Right renal cortex interstitium (tissue), 3 donors: ENCODE measurements at regions not wholly inside any gene's neighbourhood (a gene's known extent, or its start where the extent isn't known, plus 50 kb on each side); places are given as distances from the start of the nearest gene placed in this dataset.

Source experiments
- DNase-seq, 3 donors: peaks; one replicate each; pipeline ENCODE4 v3.0.0-alpha.2; 2013; ENCODE audit warnings: low read depth in 3 of 3, low spot score in 2 of 3

- DNase-seq = no peak
Observed at GRCh38 chr12:24325331-24325730, 375.9 kb upstream of the SOX5 start.

- peak in 1 of 3 donors; percentile 6 for DNase-seq
Observed at GRCh38 chr12:24307716-24308335, 358.4 kb upstream of the SOX5 start.

DNA sequence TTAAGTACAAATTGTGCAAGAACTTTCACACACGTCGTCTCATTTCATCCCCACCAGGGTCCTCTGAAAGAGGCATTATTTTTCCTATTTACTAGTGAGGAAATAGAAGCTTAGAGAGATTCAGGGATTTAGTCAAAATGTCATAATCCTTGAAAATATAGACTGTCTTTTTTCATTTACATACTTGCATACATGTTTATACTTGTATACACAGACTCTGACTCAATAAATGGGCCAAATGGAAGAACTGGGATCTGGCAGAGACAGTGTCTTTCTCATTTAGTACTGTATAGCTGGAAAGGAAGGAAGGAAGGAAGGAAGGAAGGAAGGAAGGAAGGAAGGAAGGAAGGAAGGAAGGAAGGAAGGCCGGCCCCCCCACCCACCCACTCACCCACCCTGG, 357.7 kb upstream of the SOX5 start:
- no peak for DNase-seq

- DNase-seq = no peak
Observed at GRCh38 chr12:24306001-24306400, 356.5 kb upstream of the SOX5 start.

DNA sequence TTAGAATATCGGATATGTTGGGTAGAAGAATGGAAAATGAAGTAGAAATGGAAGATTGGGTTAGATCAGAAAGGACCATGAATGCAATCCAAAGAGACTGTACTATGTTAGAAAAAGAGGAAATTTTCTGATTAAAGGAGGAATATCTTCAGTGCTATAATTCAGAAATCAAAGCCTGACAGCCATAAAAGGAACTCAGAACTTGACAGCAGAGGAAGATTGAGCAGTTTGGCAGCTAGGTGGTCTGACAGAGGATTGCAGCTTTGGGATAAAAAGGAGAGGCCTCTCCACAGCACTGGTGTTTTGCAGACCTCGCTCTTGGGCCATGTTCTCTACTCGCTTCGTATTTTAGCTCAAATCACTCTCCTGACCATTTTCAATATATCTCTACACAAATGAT, 354.8 kb upstream of the SOX5 start:
- no peak for DNase-seq

- DNase-seq = no peak
Observed at GRCh38 chr12:24302708-24303107, 353.2 kb upstream of the SOX5 start.

GRCh38 chr12:24297516-24297915, 348.0 kb upstream of the SOX5 start:
- no peak for DNase-seq

DNA sequence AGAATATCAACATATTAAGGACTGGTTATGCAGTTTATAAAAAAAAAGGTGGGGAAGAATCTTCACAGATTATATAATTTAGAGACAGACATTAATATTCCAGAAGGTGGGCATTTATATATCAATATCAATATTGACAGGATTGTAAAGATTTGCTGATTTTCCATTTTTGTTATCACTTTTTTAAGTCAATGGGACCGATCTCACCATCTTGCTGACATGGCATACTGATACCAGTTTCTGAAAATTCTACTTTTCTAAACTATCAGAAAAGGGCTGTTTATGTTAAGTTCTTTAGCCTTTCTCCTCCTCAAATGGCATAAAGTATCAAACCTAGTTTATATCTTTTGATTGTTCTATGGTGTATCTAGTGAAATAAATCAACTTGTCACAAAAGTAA, 344.1 kb upstream of the SOX5 start:
- DNase-seq = no peak

DNA sequence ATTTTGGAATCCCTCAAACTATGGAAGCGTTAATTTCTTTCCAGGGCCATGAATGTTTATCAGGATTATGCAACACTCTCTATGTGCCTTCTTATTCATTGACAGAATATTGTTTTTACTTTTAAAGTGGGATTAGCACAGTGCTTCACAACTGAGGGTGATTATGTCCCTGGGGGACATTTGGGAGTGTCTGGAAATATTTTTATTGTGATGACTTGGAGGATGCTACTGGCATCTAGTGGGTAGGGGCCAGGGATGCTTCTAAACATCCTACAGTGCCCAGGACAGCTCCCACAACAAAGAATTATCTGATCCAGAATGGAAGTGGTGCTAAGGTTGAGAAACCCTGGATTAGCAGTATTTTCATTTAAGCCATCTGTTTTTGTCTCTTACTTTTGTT, 338.5 kb upstream of the SOX5 start:
- DNase-seq = no peak

- no peak for DNase-seq
Observed at GRCh38 chr12:24285448-24285847, 336.0 kb upstream of the SOX5 start.

- DNase-seq = no peak
Observed at GRCh38 chr12:24281341-24281740, 331.9 kb upstream of the SOX5 start.

GRCh38 chr12:24280056-24280842, 330.8 kb upstream of the SOX5 start:
- DNase-seq = no peak

DNA sequence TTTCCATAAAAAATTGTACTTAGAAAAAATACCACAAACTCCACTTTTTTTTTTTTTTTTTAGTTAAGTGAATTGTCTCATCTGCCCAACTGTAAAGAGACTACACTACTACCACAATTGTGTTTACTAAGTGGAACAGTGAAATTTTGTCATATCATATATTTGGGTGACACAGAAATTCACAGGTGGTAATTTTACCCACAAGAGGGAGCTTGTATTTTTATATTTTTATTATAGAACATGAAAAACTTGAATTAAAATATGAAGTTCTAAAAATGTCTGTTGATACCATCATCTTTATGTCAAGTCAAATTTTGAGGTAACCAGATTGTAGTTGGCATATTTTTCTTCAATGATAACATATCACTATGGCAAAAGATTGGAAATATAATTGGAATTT, 329.4 kb upstream of the SOX5 start:
- no peak for DNase-seq

DNA sequence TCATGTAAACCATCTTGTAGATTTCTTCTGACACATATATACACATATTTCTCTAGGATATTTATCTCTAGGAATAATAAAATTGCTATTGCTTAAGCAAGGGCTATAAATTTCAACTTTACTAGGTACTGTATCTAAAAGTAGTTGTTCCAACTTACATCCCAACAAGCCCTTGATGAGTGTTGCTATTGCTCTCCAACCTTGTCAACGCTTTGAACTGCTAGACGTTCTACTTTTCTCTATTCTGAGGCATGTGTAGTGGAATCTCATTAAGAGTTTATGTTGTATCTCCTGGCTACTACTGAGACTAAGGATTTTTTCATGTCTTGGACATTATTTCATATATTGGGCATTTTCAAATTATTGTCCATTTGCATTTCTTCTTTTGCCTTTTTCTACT, 321.5 kb upstream of the SOX5 start:
- no peak for DNase-seq

DNA sequence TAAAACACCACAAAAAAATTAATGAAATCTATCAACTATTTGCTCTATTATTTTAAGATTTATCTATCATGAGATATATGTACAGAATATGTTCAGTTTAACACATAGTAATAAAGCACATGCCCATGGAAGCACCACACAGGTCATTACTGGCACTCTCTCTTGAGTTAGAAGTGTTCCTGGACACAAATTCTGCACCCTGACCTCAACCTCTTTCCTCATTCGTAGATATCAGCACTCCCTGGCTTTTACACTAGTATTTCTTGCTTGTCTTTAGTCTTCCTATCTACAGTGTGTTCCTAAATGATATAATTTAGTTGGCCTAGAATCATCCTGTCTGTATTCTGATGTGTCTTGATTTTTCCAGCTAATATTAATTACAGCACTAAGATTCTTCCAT, 321.0 kb upstream of the SOX5 start:
- DNase-seq = no peak

GRCh38 chr12:24268663-24269186, 319.3 kb upstream of the SOX5 start:
- no peak for DNase-seq

DNA sequence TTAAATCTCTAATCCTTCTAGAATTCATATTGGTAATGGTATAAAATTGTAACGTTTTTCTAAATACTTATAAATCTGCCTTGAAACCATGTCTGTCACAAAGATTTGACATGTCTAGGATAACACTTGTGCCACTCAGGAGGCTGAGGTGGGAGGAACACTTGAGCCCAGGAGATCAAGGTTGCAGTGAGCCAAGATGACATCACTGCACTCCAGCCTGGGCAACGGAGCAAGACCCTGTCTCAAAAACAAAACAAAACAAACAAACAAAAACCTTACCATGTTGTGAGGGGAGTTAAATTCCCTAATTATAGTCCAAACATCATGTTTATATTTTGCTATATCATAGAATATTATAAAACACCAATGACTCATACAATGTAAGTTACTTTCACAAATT, 317.5 kb upstream of the SOX5 start:
- no peak for DNase-seq

- no peak for DNase-seq
Observed at GRCh38 chr12:24256684-24257083, 307.2 kb upstream of the SOX5 start.

DNA sequence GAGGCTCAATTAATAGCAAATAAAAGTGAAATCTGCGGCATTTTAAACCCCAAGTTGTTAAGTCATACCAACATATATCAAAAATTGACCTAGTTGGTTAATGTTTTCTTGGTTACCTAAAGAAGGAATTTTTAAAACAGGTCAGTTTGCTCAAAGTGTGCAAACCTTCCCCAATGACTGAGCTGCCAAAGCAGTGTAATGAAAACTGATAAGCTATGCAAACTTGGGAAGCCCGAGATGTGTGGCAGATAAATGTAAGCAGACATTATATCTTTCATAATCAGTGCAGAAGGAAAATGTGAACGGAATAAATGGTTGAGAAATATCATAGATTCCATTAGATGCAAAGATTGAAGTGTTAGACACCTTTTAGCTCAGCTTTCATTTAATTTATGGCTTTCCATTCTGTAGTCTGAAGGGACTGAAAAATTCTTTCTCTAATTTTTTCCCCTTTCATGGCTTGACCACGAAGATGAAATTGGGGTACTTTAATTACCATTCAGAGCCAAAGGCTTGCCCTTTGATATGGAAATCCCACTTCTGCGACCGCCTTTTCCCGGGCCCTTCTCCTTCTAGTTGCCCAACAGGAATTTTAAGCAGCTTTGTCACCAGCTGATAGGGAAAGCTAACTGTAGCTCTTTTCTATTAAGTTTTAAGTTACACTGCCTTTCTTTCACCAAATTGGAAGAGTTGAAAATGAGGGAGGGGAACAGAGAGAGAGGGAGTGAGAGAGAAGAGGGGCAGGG, 306.6 kb upstream of the SOX5 start:
- no peak for DNase-seq

DNA sequence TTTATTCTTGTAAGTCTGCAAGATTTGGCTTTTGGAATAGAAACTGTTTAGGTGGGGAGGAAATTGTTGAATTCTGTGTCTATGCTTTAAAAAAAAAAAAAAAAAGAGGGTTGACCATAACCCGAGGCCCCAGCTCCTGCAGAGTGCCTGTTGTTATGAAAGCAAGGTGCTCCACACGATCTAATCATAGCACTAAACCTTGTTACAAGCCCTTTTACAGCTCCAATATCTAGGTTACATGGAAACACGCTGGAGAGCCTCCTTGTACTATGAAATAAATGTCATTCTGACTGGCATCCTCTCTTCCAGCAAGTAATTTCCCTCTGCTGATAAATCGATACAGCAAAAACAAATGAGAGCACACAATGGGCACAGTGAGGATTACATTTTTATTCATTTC, 303.1 kb upstream of the SOX5 start:
- no peak for DNase-seq

DNA sequence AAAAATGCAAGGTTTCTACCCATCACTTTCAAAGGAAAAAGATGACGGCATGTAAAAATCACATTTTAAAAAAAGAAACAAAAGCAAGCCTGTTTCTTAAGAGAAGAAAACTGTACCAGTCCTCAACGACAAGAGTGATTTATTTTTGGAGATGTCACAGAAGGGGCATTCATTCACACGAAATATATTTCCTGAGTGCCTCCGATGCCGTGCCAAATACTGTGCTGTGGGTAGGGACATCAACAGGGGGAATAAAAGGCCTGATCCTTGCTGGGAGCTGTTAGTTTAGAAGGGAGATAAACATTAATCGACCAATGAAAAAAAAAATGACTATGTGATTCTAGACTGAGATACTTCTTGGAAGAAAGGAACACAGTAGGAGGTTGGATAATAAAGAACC, 297.5 kb upstream of the SOX5 start:
- DNase-seq = no peak

DNA sequence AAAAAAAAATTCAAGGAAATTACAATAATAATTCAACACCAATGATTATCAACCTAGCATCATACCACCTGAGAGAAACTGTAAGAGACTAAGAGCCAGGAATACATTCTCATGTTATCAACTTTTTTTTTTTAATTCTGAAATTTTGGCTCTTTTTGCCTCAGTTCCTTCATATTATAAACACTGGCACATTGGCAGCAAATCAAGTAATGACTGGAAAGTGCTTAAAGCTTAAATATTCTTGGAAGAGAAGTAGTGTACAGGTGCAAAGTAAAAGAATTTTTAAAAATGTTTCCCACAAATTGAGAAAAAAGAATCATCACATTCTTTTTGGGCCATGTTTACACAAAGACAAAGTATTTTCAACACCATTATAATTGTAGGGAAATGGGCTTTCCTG, 296.9 kb upstream of the SOX5 start:
- DNase-seq = no peak
